HepG2 (cell line): ENCODE measurements at regions not wholly inside any gene's neighbourhood (a gene's known extent, or its start where the extent isn't known, plus 50 kb on each side); places are given as distances from the start of the nearest gene placed in this dataset.

Experiments used
- ATAC-seq: fragments of 200-7000 bp; cut with Tn5 transposase; 3 replicates; pipeline ENCODE4 v1.9.1; 2020; ENCODE audit warnings: mild to moderate bottlenecking, moderate library complexity
- BruUV-seq: library from RNA; stranded (reverse); fragments of 400-500 nt; replicated peaks from 2 replicates; lab custom pipeline; 2021; lab: Mats Ljungman, UMichigan
- CTCF ChIA-PET: fragments of 300-600 bp; formaldehyde crosslinking; extraction: SDS; loops from one replicate; lab custom pipeline; 2021; ENCODE audit warnings: low total read pairs, inconsistent platforms, low intra/inter-chr PET ratio; lab: Yijun Ruan, JAX
- POLR2A ChIA-PET: fragments of 350-600 bp; sonication (Branson Sonifier 250); formaldehyde crosslinking; loops from one replicate; lab custom pipeline; 2020; ENCODE audit warnings: antibody characterized with exemption, inconsistent platforms; lab: Yijun Ruan, JAX
- DNase-seq: peaks from one replicate; pipeline ENCODE4 v3.0.0-alpha.2; 2015; ENCODE audit warnings: low spot score
- FAIRE-seq: peaks from 3 replicates; lab custom pipeline; 2011; peaks lifted over from hg19 to GRCh38; lab: Jason Lieb, UNC
- H2AFZ ChIP-seq: one replicate; pipeline ENCODE4 v1.6.1; 2011; ENCODE audit warnings: low read length, inconsistent platforms
- H3K27ac ChIP-seq: fragments of 300-600 bp; 3 replicates; pipeline ENCODE4 v1.8.0; 2011; ENCODE audit warnings: mixed run types, mild to moderate bottlenecking, mixed read lengths, low read length, inconsistent platforms; ENCODE audit not compliant: insufficient read depth; ENCODE audit errors: extremely low read length
- H3K27me3 ChIP-seq, 2 experiments: fragments of 200-600 bp in 1 of 2; 2 replicates in 1 of 2; 3 replicates in 1 of 2; pipeline versions ENCODE4 v1.6.0 to v1.8.0; 2011; ENCODE audit warnings: low read length in 2 of 2, mild to moderate bottlenecking in 2 of 2, moderate library complexity in 2 of 2, inconsistent platforms in 1 of 2; ENCODE audit not compliant: insufficient read depth in 2 of 2, control insufficient read depth in 1 of 2
- H3K36me3 ChIP-seq, 2 experiments: fragments of 200-600 bp in 1 of 2; replicated peaks in 1 of 2; 2 replicates in 1 of 2; 3 replicates in 1 of 2; pipeline versions ENCODE4 v1.5.1 to v1.8.0; 2011; ENCODE audit warnings: low read length in 2 of 2, inconsistent platforms in 1 of 2; ENCODE audit not compliant: insufficient read depth in 2 of 2, control insufficient read depth in 1 of 2
- H3K4me1 ChIP-seq: 2 replicates; pipeline ENCODE4 v1.5.1; 2012; ENCODE audit warnings: low read length, inconsistent platforms; ENCODE audit not compliant: insufficient read depth
- H3K4me2 ChIP-seq: 2 replicates; pipeline ENCODE4 v1.6.0; 2011; ENCODE audit warnings: low read depth, low read length, inconsistent platforms
- H3K4me3 ChIP-seq, 3 experiments: fragments of 200-600 bp in 1 of 3; sonication (generic), shearing (Covaris generic) in 1 of 3; replicated peaks in 1 of 3; 2 replicates each; pipeline ENCODE4 v1.5.1; 2011 to 2016; ENCODE audit warnings: low read length in 3 of 3, inconsistent platforms in 2 of 3, low read depth in 2 of 3, mild to moderate bottlenecking in 2 of 3, control low read depth in 1 of 3, mixed read lengths in 1 of 3; ENCODE audit not compliant: insufficient read depth in 1 of 3
- H3K79me2 ChIP-seq: one replicate; pipeline ENCODE4 v1.6.1; 2011; ENCODE audit warnings: low read length, inconsistent platforms; ENCODE audit not compliant: insufficient read depth
- H3K9ac ChIP-seq: 2 replicates; pipeline ENCODE4 v1.6.0; 2011; ENCODE audit warnings: mild to moderate bottlenecking, low read depth, low read length, inconsistent platforms; ENCODE audit not compliant: insufficient read depth
- H3K9me3 ChIP-seq: 2 replicates; pipeline ENCODE4 v1.5.1; 2012; ENCODE audit warnings: mild to moderate bottlenecking, low read length
- H4K20me1 ChIP-seq: 2 replicates; pipeline ENCODE4 v1.6.0; 2011; ENCODE audit warnings: inconsistent platforms, mild to moderate bottlenecking, low read length, moderate library complexity; ENCODE audit not compliant: insufficient read depth
- EZH2 ChIP-seq: conservative IDR thresholded peaks from 2 replicates; pipeline ENCODE4 v1.6.1; 2012; ENCODE audit warnings: mild to moderate bottlenecking, low read depth, low read length, moderate library complexity
- FOSL1 ChIP-seq: sonication (generic); formaldehyde crosslinking; IDR thresholded peaks from 2 replicates; pipeline ENCODE4 v1.9.0; 2021; ENCODE audit warnings: missing genetic modification reagents, borderline replicate concordance
- MAFK ChIP-seq, 2 experiments: IDR thresholded peaks in 1 of 2; conservative IDR thresholded peaks in 1 of 2; 2 replicates each; pipeline ENCODE4 v1.6.1; 2011; ENCODE audit warnings: improper control_type of control experiment in 2 of 2, low read length in 2 of 2
- MZF1 ChIP-seq: sonication (generic); formaldehyde crosslinking; IDR thresholded peaks from 2 replicates; pipeline ENCODE4 v1.8.1; 2023; ENCODE audit warnings: mild to moderate bottlenecking, missing genetic modification reagents, borderline replicate concordance
- POGZ ChIP-seq: sonication (generic); formaldehyde crosslinking; IDR thresholded peaks from 2 replicates; pipeline ENCODE4 v1.4.0; 2020; ENCODE audit warnings: mild to moderate bottlenecking, missing genetic modification reagents
- RXRB ChIP-seq: IDR thresholded peaks from 2 replicates; pipeline ENCODE4 v1.6.1; 2016; ENCODE audit warnings: borderline replicate concordance, missing genetic modification reagents, missing compliant biosample characterization
- SMAD9 ChIP-seq: sonication (generic); formaldehyde crosslinking; IDR thresholded peaks from 2 replicates; pipeline ENCODE4 v1.5.1; 2020; ENCODE audit warnings: mild to moderate bottlenecking, missing genetic modification reagents
- TARDBP ChIP-seq: sonication (generic); formaldehyde crosslinking; IDR thresholded peaks from 2 replicates; pipeline ENCODE4 v1.8.0; 2022; ENCODE audit warnings: mild to moderate bottlenecking, missing genetic modification reagents
- TBL1XR1 ChIP-seq: fragments of 150-350 bp; IDR thresholded peaks from 2 replicates; pipeline ENCODE4 v1.6.1; 2014; ENCODE audit warnings: borderline replicate concordance, low read length; ENCODE audit not compliant: partially characterized antibody
- ZMYM3 ChIP-seq: sonication (generic); formaldehyde crosslinking; IDR thresholded peaks from 2 replicates; pipeline ENCODE4 v1.5.1; 2020; ENCODE audit warnings: mild to moderate bottlenecking, missing genetic modification reagents
- ZNF282 ChIP-seq: fragments of 450-650 bp; IDR thresholded peaks from 2 replicates; pipeline ENCODE4 v1.6.1; 2018; ENCODE audit not compliant: partially characterized antibody
- ZNF501 ChIP-seq: sonication (generic); formaldehyde crosslinking; IDR thresholded peaks from 2 replicates; pipeline ENCODE4 v1.5.1; 2020; ENCODE audit warnings: mild to moderate bottlenecking, moderate library complexity, missing genetic modification reagents
- WGBS: methylation state at CpG from one replicate; pipeline ENCODE4 v1.1.6; 2017; ENCODE audit warnings: low lambda C conversion rate; 5-methylcytosine and 5-hydroxymethylcytosine counted together
- in situ Hi-C: cut with HindIII; loops from 2 replicates; pipeline ENCODE4 v1.10.0; 2017; ENCODE audit warnings: low pct_unique_long_range_greater_than_20kb; ENCODE audit not compliant: extremely low pct_ligation_motif_present
- intact Hi-C: fragments of 100-400 bp; cut with micrococcal nuclease; formaldehyde crosslinking; loops from one replicate; pipeline ENCODE4 v1.10.0; 2022; ENCODE audit not compliant: unreplicated experiment
- TF ChIP-seq, protein P1 (sequence below): IDR thresholded peaks from 2 replicates; pipeline ENCODE4 v1.4.0; 2020; ENCODE audit warnings: mild to moderate bottlenecking, missing genetic modification reagents
- TF ChIP-seq, protein P2 (sequence below): fragments of 450-650 bp; IDR thresholded peaks from 2 replicates; pipeline ENCODE4 v1.6.1; 2017

DNA sequence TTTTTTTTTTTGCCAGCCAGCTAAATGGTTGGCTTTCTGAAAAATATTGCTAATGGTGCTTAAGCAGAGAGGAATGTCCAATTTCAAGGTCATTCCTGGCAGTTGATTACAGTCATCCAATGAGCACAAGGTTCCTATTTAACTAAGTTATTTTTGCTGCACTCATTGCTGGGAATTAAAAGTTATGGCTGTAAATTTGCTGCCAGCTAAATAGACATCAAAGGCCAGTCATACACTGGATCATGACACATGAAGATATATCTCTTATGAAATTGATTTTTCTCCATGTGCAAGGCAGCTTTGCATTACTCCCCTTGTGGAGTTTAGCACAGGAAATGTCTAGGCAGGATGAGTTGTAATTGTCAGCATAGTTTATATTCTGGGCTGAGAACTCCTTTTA lies 1898.4 kb upstream of the CELF4 start:
- ATAC-seq (no peak), DNase-seq (no peak), FAIRE-seq (no peak)
- H3K4me1 ChIP-seq = no peaks in the 10 kb centered on the region
- no peak overlapping the region for H3K4me3 ChIP-seq
- in situ Hi-C loops (no loop called here), intact Hi-C loops (no loop called here)
- H3K27me3 ChIP-seq = no peaks in the 10 kb centered on the region
- H3K79me2 ChIP-seq = no peaks in the 10 kb centered on the region
- no peaks in the 10 kb centered on the region for H3K36me3 ChIP-seq
- ChIA-PET POLR2A (no interaction called here), CTCF (no interaction called here)
- no peak overlapping the region for H3K27ac ChIP-seq
- H3K9me3 ChIP-seq = no peaks in the 10 kb centered on the region
- no peak for TF ChIP-seq RXRB
- TF ChIP-seq, protein P1, sequence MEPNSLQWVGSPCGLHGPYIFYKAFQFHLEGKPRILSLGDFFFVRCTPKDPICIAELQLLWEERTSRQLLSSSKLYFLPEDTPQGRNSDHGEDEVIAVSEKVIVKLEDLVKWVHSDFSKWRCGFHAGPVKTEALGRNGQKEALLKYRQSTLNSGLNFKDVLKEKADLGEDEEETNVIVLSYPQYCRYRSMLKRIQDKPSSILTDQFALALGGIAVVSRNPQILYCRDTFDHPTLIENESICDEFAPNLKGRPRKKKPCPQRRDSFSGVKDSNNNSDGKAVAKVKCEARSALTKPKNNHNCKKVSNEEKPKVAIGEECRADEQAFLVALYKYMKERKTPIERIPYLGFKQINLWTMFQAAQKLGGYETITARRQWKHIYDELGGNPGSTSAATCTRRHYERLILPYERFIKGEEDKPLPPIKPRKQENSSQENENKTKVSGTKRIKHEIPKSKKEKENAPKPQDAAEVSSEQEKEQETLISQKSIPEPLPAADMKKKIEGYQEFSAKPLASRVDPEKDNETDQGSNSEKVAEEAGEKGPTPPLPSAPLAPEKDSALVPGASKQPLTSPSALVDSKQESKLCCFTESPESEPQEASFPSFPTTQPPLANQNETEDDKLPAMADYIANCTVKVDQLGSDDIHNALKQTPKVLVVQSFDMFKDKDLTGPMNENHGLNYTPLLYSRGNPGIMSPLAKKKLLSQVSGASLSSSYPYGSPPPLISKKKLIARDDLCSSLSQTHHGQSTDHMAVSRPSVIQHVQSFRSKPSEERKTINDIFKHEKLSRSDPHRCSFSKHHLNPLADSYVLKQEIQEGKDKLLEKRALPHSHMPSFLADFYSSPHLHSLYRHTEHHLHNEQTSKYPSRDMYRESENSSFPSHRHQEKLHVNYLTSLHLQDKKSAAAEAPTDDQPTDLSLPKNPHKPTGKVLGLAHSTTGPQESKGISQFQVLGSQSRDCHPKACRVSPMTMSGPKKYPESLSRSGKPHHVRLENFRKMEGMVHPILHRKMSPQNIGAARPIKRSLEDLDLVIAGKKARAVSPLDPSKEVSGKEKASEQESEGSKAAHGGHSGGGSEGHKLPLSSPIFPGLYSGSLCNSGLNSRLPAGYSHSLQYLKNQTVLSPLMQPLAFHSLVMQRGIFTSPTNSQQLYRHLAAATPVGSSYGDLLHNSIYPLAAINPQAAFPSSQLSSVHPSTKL = 0 out of 2 replicates have a peak, but pooled peaks have one; percentile 21
- no peak overlapping the region for H2AFZ ChIP-seq
- no peaks in the 10 kb centered on the region for H4K20me1 ChIP-seq
- no peak overlapping the region for H3K4me2 ChIP-seq
- BruUV-seq = no TSS peak
- no peak overlapping the region for H3K9ac ChIP-seq

DNA sequence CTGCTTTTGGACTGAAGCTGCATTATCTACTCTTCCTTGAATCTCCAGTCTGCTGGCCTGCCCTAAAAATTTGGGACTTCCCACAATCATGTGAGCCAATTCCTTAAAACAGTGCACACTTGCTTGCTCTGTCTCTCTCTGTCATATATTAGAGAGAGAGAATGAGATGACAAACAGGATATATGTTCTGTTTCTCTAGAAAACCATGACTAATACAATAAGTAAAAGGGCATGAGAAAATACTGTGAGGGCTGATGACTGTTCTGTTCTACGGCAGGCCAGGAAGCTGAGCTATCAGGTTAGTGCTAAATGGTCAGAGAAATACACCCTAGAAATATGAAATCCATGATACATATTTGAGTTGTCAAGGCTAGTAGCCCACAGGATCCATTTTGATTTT lies 1896.8 kb upstream of the CELF4 start:
- BruUV-seq = no TSS peak
- intact Hi-C loops (no loop called here), in situ Hi-C loops (no loop called here)
- Histone ChIP-seq H3K79me2 (no peaks in the 10 kb centered on the region), H3K27me3 (no peaks in the 10 kb centered on the region), H3K27ac (no peak overlapping the region), H2AFZ (no peak overlapping the region), H3K9me3 (no peaks in the 10 kb centered on the region), H3K9ac (no peak overlapping the region), H3K4me1 (no peaks in the 10 kb centered on the region), H4K20me1 (no peaks in the 10 kb centered on the region), H3K4me3 (no peak overlapping the region), H3K4me2 (no peak overlapping the region)
- 95% methylated on average over 1 of the region's 1 CpG for WGBS
- CTCF ChIA-PET = no interaction called here
- no peak for DNase-seq
- ATAC-seq = no peak
- POLR2A ChIA-PET = no interaction called here
- TF ChIP-seq TARDBP (CRISPR knock-in tag) (no peak), POGZ (no peak), MZF1 (CRISPR knock-in tag) (no peak), ZMYM3 (CRISPR knock-in tag) (no peak), EZH2 (no peak), TBL1XR1 (no peak), FOSL1 (CRISPR knock-in tag) (no peak), ZNF282 (no peak), SMAD9 (no peak), MAFK (conservative IDR thresholded peaks at IDR 0.05 in 1 of 2, IDR thresholded peaks at IDR 0.05 in 1 of 2; ENCODE audit: low read length in 2 of 2) (no peak), ZNF501 (CRISPR knock-in tag) (no peak)
- TF ChIP-seq, protein P2, sequence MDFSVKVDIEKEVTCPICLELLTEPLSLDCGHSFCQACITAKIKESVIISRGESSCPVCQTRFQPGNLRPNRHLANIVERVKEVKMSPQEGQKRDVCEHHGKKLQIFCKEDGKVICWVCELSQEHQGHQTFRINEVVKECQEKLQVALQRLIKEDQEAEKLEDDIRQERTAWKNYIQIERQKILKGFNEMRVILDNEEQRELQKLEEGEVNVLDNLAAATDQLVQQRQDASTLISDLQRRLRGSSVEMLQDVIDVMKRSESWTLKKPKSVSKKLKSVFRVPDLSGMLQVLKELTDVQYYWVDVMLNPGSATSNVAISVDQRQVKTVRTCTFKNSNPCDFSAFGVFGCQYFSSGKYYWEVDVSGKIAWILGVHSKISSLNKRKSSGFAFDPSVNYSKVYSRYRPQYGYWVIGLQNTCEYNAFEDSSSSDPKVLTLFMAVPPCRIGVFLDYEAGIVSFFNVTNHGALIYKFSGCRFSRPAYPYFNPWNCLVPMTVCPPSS = no peak
- TF ChIP-seq, all 625 proteins: peak for 0
- no peaks in the 10 kb centered on the region for H3K36me3 ChIP-seq
- no peak for FAIRE-seq
